Globus pallidus (tissue), 1 donor: ENCODE measurements at regions not wholly inside any gene's neighbourhood (a gene's known extent, or its start where the extent isn't known, plus 50 kb on each side); places are given as distances from the start of the nearest gene placed in this dataset.
"Not testable (repeated sequence)": the region's sequence is repeated elsewhere in the genome, so short reads cannot be mapped to it uniquely, and the experiment has no call there.

Source experiments
- DNase-seq: peaks from one replicate; pipeline ENCODE4 v3.0.0-alpha.2; 2015; ENCODE audit warnings: low spot score

- no peak for DNase-seq
These were observed 61.9 kb upstream of the LANCL2 start for GRCh38 chr7:55303220-55303619.

- DNase-seq: no peak
These were observed 60.9 kb upstream of the LANCL2 start for GRCh38 chr7:55304018-55304762.

- DNase-seq: no peak
These were observed 60.0 kb upstream of the LANCL2 start for GRCh38 chr7:55305135-55305534.

- no peak for DNase-seq
These were observed 58.8 kb upstream of the LANCL2 start for GRCh38 chr7:55306331-55306730.

GRCh38 chr7:55307123-55307916 is 57.8 kb upstream of the LANCL2 start:
- no peak for DNase-seq

- no peak for DNase-seq
These were observed 56.8 kb upstream of the LANCL2 start for GRCh38 chr7:55308186-55308929.

- no peak for DNase-seq
These were observed 55.8 kb upstream of the LANCL2 start for GRCh38 chr7:55309040-55309991.

- no peak for DNase-seq
These were observed 54.7 kb upstream of the LANCL2 start for GRCh38 chr7:55310287-55311025.

GRCh38 chr7:55311892-55312291 is 53.2 kb upstream of the LANCL2 start:
- DNase-seq: not testable (repeated sequence)

GRCh38 chr7:55313671-55314070 is 51.5 kb upstream of the LANCL2 start:
- not testable (repeated sequence) for DNase-seq

GRCh38 chr7:55314967-55315366 is 50.2 kb upstream of the LANCL2 start:
- DNase-seq: no peak
